WTC11 (cell line): ENCODE measurements at regions not wholly inside any gene's neighbourhood (a gene's known extent, or its start where the extent isn't known, plus 50 kb on each side); places are given as distances from the start of the nearest gene placed in this dataset.

Source experiments
- CBFB ChIP-seq: sonication (generic); formaldehyde crosslinking; IDR thresholded peaks from 2 replicates; pipeline ENCODE4 v1.8.1; 2022; ENCODE audit warnings: mild to moderate bottlenecking, low read depth, missing genetic modification reagents
- ETV6 ChIP-seq: sonication (generic); formaldehyde crosslinking; IDR thresholded peaks from 2 replicates; pipeline ENCODE4 v1.8.1; 2022; ENCODE audit warnings: mild to moderate bottlenecking, missing genetic modification reagents
- FOXP1 ChIP-seq: sonication (generic); formaldehyde crosslinking; IDR thresholded peaks from 2 replicates; pipeline ENCODE4 v1.8.0; 2022; ENCODE audit warnings: missing genetic modification reagents, mild to moderate bottlenecking, moderate library complexity, borderline replicate concordance
- GABPB1 ChIP-seq: sonication (generic); formaldehyde crosslinking; IDR thresholded peaks from 2 replicates; pipeline ENCODE4 v1.8.1; 2023; ENCODE audit warnings: mild to moderate bottlenecking, missing genetic modification reagents
- GTF2I ChIP-seq: fragments of 250-450 bp; sonication (Bioruptor Pico); conservative IDR thresholded peaks from 2 replicates; pipeline ENCODE4 v1.4.0; 2021; ENCODE audit warnings: mild to moderate bottlenecking
- SP1 ChIP-seq: sonication (generic); formaldehyde crosslinking; conservative IDR thresholded peaks from 2 replicates; pipeline ENCODE4 v1.8.1; 2022; ENCODE audit warnings: missing genetic modification reagents
- TCF7 ChIP-seq: sonication (generic); formaldehyde crosslinking; IDR thresholded peaks from 2 replicates; pipeline ENCODE4 v1.8.0; 2022; ENCODE audit warnings: mild to moderate bottlenecking, low read depth, missing genetic modification reagents, moderate library complexity
- ZBTB21 ChIP-seq: sonication (generic); formaldehyde crosslinking; IDR thresholded peaks from 2 replicates; pipeline ENCODE4 v1.8.1; 2023; ENCODE audit warnings: mild to moderate bottlenecking, missing genetic modification reagents, borderline replicate concordance
- ZNF396 ChIP-seq: fragments of 250-450 bp; sonication (Bioruptor Pico); IDR thresholded peaks from 2 replicates; pipeline ENCODE4 v1.8.0; 2021; ENCODE audit warnings: mild to moderate bottlenecking, moderate library complexity, borderline replicate concordance
- TF ChIP-seq, protein P1 (sequence below): fragments of 200-600 bp; IDR thresholded peaks from 2 replicates; pipeline ENCODE4 v1.8.0; 2022; ENCODE audit warnings: antibody characterized with exemption
- TF ChIP-seq, protein P2 (sequence below): sonication (generic); formaldehyde crosslinking; IDR thresholded peaks from 2 replicates; pipeline ENCODE4 v1.8.0; 2022; ENCODE audit warnings: mild to moderate bottlenecking, missing genetic modification reagents
- TF ChIP-seq, protein P3 (sequence below): sonication (generic); formaldehyde crosslinking; IDR thresholded peaks from 2 replicates; pipeline ENCODE4 v1.8.1; 2022; ENCODE audit warnings: low read depth, missing genetic modification reagents, borderline replicate concordance
- TF ChIP-seq, protein P4 (sequence below): sonication (generic); formaldehyde crosslinking; IDR thresholded peaks from 2 replicates; pipeline ENCODE4 v1.8.1; 2022; ENCODE audit warnings: mild to moderate bottlenecking, moderate library complexity, missing genetic modification reagents

DNA sequence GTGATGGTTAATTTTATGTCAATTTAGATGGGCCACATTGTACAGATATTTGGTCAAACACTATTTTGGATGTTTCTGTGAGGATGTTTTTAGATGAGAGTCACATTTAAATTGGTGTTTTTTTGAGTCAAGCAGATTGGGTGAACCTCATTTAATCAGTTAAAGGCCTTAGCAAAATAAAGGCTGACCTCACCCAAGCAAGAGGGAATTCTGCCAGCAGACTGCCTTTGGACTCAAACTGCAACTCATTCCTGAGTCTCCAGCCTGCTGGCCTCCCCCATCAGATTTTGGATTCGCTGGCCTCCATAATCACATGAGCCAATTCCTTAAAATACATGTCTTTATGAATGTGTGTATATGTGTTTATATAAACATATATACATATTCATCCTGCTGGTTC is 282.7 kb upstream of the POU5F2 start:
- TF ChIP-seq ETV6 (CRISPR knock-in tag) (no peak), ZBTB21 (CRISPR knock-in tag) (no peak), GTF2I (no peak), FOXP1 (CRISPR knock-in tag) (no peak), SP1 (no peak), TCF7 (CRISPR knock-in tag) (no peak), ZNF396 (no peak), CBFB (CRISPR knock-in tag) (no peak), GABPB1 (CRISPR knock-in tag) (no peak)
- TF ChIP-seq, protein P1, sequence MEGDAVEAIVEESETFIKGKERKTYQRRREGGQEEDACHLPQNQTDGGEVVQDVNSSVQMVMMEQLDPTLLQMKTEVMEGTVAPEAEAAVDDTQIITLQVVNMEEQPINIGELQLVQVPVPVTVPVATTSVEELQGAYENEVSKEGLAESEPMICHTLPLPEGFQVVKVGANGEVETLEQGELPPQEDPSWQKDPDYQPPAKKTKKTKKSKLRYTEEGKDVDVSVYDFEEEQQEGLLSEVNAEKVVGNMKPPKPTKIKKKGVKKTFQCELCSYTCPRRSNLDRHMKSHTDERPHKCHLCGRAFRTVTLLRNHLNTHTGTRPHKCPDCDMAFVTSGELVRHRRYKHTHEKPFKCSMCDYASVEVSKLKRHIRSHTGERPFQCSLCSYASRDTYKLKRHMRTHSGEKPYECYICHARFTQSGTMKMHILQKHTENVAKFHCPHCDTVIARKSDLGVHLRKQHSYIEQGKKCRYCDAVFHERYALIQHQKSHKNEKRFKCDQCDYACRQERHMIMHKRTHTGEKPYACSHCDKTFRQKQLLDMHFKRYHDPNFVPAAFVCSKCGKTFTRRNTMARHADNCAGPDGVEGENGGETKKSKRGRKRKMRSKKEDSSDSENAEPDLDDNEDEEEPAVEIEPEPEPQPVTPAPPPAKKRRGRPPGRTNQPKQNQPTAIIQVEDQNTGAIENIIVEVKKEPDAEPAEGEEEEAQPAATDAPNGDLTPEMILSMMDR, result no peak
- TF ChIP-seq, protein P2, sequence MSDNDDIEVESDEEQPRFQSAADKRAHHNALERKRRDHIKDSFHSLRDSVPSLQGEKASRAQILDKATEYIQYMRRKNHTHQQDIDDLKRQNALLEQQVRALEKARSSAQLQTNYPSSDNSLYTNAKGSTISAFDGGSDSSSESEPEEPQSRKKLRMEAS (CRISPR knock-in tag), result no peak
- TF ChIP-seq, protein P3, sequence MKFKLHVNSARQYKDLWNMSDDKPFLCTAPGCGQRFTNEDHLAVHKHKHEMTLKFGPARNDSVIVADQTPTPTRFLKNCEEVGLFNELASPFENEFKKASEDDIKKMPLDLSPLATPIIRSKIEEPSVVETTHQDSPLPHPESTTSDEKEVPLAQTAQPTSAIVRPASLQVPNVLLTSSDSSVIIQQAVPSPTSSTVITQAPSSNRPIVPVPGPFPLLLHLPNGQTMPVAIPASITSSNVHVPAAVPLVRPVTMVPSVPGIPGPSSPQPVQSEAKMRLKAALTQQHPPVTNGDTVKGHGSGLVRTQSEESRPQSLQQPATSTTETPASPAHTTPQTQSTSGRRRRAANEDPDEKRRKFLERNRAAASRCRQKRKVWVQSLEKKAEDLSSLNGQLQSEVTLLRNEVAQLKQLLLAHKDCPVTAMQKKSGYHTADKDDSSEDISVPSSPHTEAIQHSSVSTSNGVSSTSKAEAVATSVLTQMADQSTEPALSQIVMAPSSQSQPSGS (CRISPR knock-in tag), result no peak
- TF ChIP-seq, protein P4, sequence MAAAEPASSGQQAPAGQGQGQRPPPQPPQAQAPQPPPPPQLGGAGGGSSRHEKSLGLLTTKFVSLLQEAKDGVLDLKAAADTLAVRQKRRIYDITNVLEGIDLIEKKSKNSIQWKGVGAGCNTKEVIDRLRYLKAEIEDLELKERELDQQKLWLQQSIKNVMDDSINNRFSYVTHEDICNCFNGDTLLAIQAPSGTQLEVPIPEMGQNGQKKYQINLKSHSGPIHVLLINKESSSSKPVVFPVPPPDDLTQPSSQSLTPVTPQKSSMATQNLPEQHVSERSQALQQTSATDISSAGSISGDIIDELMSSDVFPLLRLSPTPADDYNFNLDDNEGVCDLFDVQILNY, result no peak
